ENCODE measurements at regions not wholly inside any gene's neighbourhood (a gene's known extent, or its start where the extent isn't known, plus 50 kb on each side); places are given as distances from the start of the nearest gene placed in this dataset.

- Histone ChIP-seq H3K36me3 (ENCODE audit: control insufficient read depth, insufficient read depth, low read length) (no peaks in the 10 kb centered on the region), H3K4me3 (replicated peaks; ENCODE audit: low read depth, low read length) (no peak overlapping the region), H3K27me3 (replicated peaks; ENCODE audit: control insufficient read depth, insufficient read depth, low read length) (no peaks in the 10 kb centered on the region)
- DNase-seq (ENCODE audit: extremely low read depth, insufficient read length), result no peak
- no peak for TF ChIP-seq CTCF (IDR thresholded peaks at IDR 0.05; ENCODE audit: insufficient read depth, low read length, poor library complexity, severe bottlenecking)
Measured at GRCh38 chr15:97129674-97130073, 799.2 kb downstream of the NR2F2 start.

- no peak overlapping the region for H3K4me3 ChIP-seq (replicated peaks; ENCODE audit: low read depth, low read length)
- H3K27me3 ChIP-seq (replicated peaks; ENCODE audit: control insufficient read depth, insufficient read depth, low read length), result no peaks in the 10 kb centered on the region
- H3K36me3 ChIP-seq (ENCODE audit: control insufficient read depth, insufficient read depth, low read length), result no peaks in the 10 kb centered on the region
- no peak for DNase-seq (ENCODE audit: extremely low read depth, insufficient read length)
- no peak for TF ChIP-seq CTCF (IDR thresholded peaks at IDR 0.05; ENCODE audit: insufficient read depth, low read length, poor library complexity, severe bottlenecking)
Measured at GRCh38 chr15:97140216-97140615, 809.7 kb downstream of the NR2F2 start.

- DNase-seq (ENCODE audit: extremely low read depth, insufficient read length), result no peak
- no peak for TF ChIP-seq CTCF (IDR thresholded peaks at IDR 0.05; ENCODE audit: insufficient read depth, low read length, poor library complexity, severe bottlenecking)
- Histone ChIP-seq H3K4me3 (replicated peaks; ENCODE audit: low read depth, low read length) (no peak overlapping the region), H3K27me3 (replicated peaks; ENCODE audit: control insufficient read depth, insufficient read depth, low read length) (no peaks in the 10 kb centered on the region), H3K36me3 (ENCODE audit: control insufficient read depth, insufficient read depth, low read length) (no peaks in the 10 kb centered on the region)
Measured at GRCh38 chr15:97141360-97141759, 810.9 kb downstream of the NR2F2 start.

GRCh38 chr15:97141871-97142270, 811.4 kb downstream of the NR2F2 start:
- Histone ChIP-seq H3K4me3 (replicated peaks; ENCODE audit: low read depth, low read length) (no peak overlapping the region), H3K36me3 (ENCODE audit: control insufficient read depth, insufficient read depth, low read length) (no peaks in the 10 kb centered on the region), H3K27me3 (replicated peaks; ENCODE audit: control insufficient read depth, insufficient read depth, low read length) (no peaks in the 10 kb centered on the region)
- no peak for DNase-seq (ENCODE audit: extremely low read depth, insufficient read length)
- no peak for TF ChIP-seq CTCF (IDR thresholded peaks at IDR 0.05; ENCODE audit: insufficient read depth, low read length, poor library complexity, severe bottlenecking)

- no peak for TF ChIP-seq CTCF (IDR thresholded peaks at IDR 0.05; ENCODE audit: insufficient read depth, low read length, poor library complexity, severe bottlenecking)
- no peaks in the 10 kb centered on the region for H3K36me3 ChIP-seq (ENCODE audit: control insufficient read depth, insufficient read depth, low read length)
- no peak for DNase-seq (ENCODE audit: extremely low read depth, insufficient read length)
- no peak overlapping the region for H3K4me3 ChIP-seq (replicated peaks; ENCODE audit: low read depth, low read length)
- H3K27me3 ChIP-seq (replicated peaks; ENCODE audit: control insufficient read depth, insufficient read depth, low read length), result no peaks in the 10 kb centered on the region
Measured at GRCh38 chr15:97143592-97144376, 813.3 kb downstream of the NR2F2 start.

GRCh38 chr15:97144377-97144711, 813.8 kb downstream of the NR2F2 start:
- TF ChIP-seq CTCF (IDR thresholded peaks at IDR 0.05; ENCODE audit: insufficient read depth, low read length, poor library complexity, severe bottlenecking), result no peak
- Histone ChIP-seq H3K36me3 (ENCODE audit: control insufficient read depth, insufficient read depth, low read length) (no peaks in the 10 kb centered on the region), H3K4me3 (replicated peaks; ENCODE audit: low read depth, low read length) (no peak overlapping the region), H3K27me3 (replicated peaks; ENCODE audit: control insufficient read depth, insufficient read depth, low read length) (no peaks in the 10 kb centered on the region)
- DNase-seq (ENCODE audit: extremely low read depth, insufficient read length), result no peak

Measured in GM06990 (cell line).